ENCODE measurements at regions not wholly inside any gene's neighbourhood (a gene's known extent, or its start where the extent isn't known, plus 50 kb on each side); places are given as distances from the start of the nearest gene placed in this dataset.

DNA sequence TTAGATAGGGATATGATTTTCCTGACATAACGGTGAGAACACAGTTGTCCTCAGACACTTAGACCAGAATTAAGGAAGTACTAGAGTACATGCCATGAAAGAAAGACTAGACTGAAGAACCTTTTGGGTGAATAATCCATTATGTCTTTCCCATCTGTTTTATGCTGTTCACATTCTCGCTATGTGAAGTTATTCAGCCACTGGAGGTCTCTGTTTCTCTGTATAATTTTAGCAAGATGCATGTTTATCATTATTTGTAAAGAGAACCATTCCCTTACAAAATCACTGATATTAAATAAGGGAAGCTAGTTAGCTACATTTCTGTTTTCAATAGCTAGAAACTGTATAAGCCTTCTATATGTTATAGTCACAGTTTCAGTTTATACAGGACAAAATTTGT, 391.9 kb downstream of the CD109 start:
- TF ChIP-seq, protein P1, sequence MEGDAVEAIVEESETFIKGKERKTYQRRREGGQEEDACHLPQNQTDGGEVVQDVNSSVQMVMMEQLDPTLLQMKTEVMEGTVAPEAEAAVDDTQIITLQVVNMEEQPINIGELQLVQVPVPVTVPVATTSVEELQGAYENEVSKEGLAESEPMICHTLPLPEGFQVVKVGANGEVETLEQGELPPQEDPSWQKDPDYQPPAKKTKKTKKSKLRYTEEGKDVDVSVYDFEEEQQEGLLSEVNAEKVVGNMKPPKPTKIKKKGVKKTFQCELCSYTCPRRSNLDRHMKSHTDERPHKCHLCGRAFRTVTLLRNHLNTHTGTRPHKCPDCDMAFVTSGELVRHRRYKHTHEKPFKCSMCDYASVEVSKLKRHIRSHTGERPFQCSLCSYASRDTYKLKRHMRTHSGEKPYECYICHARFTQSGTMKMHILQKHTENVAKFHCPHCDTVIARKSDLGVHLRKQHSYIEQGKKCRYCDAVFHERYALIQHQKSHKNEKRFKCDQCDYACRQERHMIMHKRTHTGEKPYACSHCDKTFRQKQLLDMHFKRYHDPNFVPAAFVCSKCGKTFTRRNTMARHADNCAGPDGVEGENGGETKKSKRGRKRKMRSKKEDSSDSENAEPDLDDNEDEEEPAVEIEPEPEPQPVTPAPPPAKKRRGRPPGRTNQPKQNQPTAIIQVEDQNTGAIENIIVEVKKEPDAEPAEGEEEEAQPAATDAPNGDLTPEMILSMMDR (conservative IDR thresholded peaks at IDR 0.05; ENCODE audit: low read depth, low read length): peak; percentile 51; the same call in 1 of the 2 replicates
- TF ChIP-seq EZH2 (IDR thresholded peaks at IDR 0.05; ENCODE audit: low read length, unreplicated experiment) (no peak), EZH2phosphoT487 (IDR thresholded peaks at IDR 0.05; ENCODE audit: borderline replicate concordance, low read length) (no peak)
